ENCODE measurements at regions not wholly inside any gene's neighbourhood (a gene's known extent, or its start where the extent isn't known, plus 50 kb on each side); places are given as distances from the start of the nearest gene placed in this dataset.

GRCh38 chr18:40841467-40841866 lies 1113.6 kb upstream of the PIK3C3 start:
- intact Hi-C loops (cut with micrococcal nuclease; ENCODE audit: unreplicated experiment): no loop called here

GRCh38 chr18:40841063-40841462 lies 1114.0 kb upstream of the PIK3C3 start:
- peaks cover 3% of the 10 kb centered on the region for H3K27me3 Mint-ChIP-seq (ENCODE audit: insufficient read depth, unreplicated experiment)
- Histone ChIP-seq H3K27me3 (replicated peaks; ENCODE audit: control insufficient read depth, insufficient read depth, low read length) (no peaks in the 10 kb centered on the region), H3K4me1 (no peaks in the 10 kb centered on the region), H3K9me3 (no peaks in the 10 kb centered on the region), H3K4me3 (ENCODE audit: low read depth, low read length) (no peak overlapping the region), H3K36me3 (ENCODE audit: control insufficient read depth, insufficient read depth, low read length) (no peaks in the 10 kb centered on the region)
- CTCF ChIA-PET: no interaction called here
- no peaks in the 10 kb centered on the region for H3K36me3 Mint-ChIP-seq (ENCODE audit: insufficient read depth, unreplicated experiment)
- no peak for TF ChIP-seq CTCF (IDR thresholded peaks at IDR 0.05; ENCODE audit: insufficient read depth in 1 of 2, low read depth in 1 of 2, low read length in 1 of 2, severe bottlenecking in 1 of 2, unreplicated experiment in 1 of 2)
- no peak overlapping the region for H3K4me3 Mint-ChIP-seq (ENCODE audit: unreplicated experiment)
- POLR2A ChIA-PET: no interaction called here
- H3K9me3 Mint-ChIP-seq (ENCODE audit: unreplicated experiment): no peaks in the 10 kb centered on the region
- BruUV-seq (replicated peaks): no TSS peak
- no peak for DNase-seq
- intact Hi-C loops (cut with micrococcal nuclease; ENCODE audit: unreplicated experiment): no loop called here
- H3K27ac Mint-ChIP-seq (ENCODE audit: unreplicated experiment): no peak overlapping the region
- no peaks in the 10 kb centered on the region for H3K4me1 Mint-ChIP-seq (ENCODE audit: low read depth, unreplicated experiment)

More at GRCh38 chr18:40841467-40841866, 1113.6 kb upstream of the PIK3C3 start:
- H3K9me3 ChIP-seq: no peaks in the 10 kb centered on the region
- no TSS peak for BruUV-seq (replicated peaks)
- CTCF ChIA-PET: no interaction called here
- no peaks in the 10 kb centered on the region for H3K27me3 ChIP-seq (replicated peaks; ENCODE audit: control insufficient read depth, insufficient read depth, low read length)
- POLR2A ChIA-PET: no interaction called here
- Mint-ChIP-seq H3K9me3 (ENCODE audit: unreplicated experiment) (no peaks in the 10 kb centered on the region), H3K4me3 (ENCODE audit: unreplicated experiment) (no peak overlapping the region), H3K27me3 (ENCODE audit: insufficient read depth, unreplicated experiment) (peaks cover 3% of the 10 kb centered on the region), H3K4me1 (ENCODE audit: low read depth, unreplicated experiment) (no peaks in the 10 kb centered on the region), H3K36me3 (ENCODE audit: insufficient read depth, unreplicated experiment) (no peaks in the 10 kb centered on the region), H3K27ac (ENCODE audit: unreplicated experiment) (no peak overlapping the region)
- H3K4me3 ChIP-seq (ENCODE audit: low read depth, low read length): no peak overlapping the region
- no peak for TF ChIP-seq CTCF (IDR thresholded peaks at IDR 0.05; ENCODE audit: insufficient read depth in 1 of 2, low read depth in 1 of 2, low read length in 1 of 2, severe bottlenecking in 1 of 2, unreplicated experiment in 1 of 2)
- DNase-seq: no peak
- no peaks in the 10 kb centered on the region for H3K4me1 ChIP-seq
- no peaks in the 10 kb centered on the region for H3K36me3 ChIP-seq (ENCODE audit: control insufficient read depth, insufficient read depth, low read length)

GRCh38 chr18:40832362-40832761 lies 1122.7 kb upstream of the PIK3C3 start:
- intact Hi-C loops (cut with micrococcal nuclease; ENCODE audit: unreplicated experiment): no loop called here
- no peaks in the 10 kb centered on the region for H3K9me3 Mint-ChIP-seq (ENCODE audit: unreplicated experiment)
- CTCF ChIA-PET: no interaction called here
- no peaks in the 10 kb centered on the region for H3K27me3 Mint-ChIP-seq (ENCODE audit: insufficient read depth, unreplicated experiment)
- DNase-seq: no peak
- no peak overlapping the region for H3K27ac Mint-ChIP-seq (ENCODE audit: unreplicated experiment)
- H3K4me3 Mint-ChIP-seq (ENCODE audit: unreplicated experiment): no peak overlapping the region
- BruUV-seq (replicated peaks): no TSS peak
- Histone ChIP-seq H3K4me3 (ENCODE audit: low read depth, low read length) (no peak overlapping the region), H3K27me3 (replicated peaks; ENCODE audit: control insufficient read depth, insufficient read depth, low read length) (no peaks in the 10 kb centered on the region), H3K36me3 (ENCODE audit: control insufficient read depth, insufficient read depth, low read length) (no peaks in the 10 kb centered on the region), H3K4me1 (no peaks in the 10 kb centered on the region), H3K9me3 (no peaks in the 10 kb centered on the region)
- no peak for TF ChIP-seq CTCF (IDR thresholded peaks at IDR 0.05; ENCODE audit: insufficient read depth in 1 of 2, low read depth in 1 of 2, low read length in 1 of 2, severe bottlenecking in 1 of 2, unreplicated experiment in 1 of 2)
- POLR2A ChIA-PET: no interaction called here
- no peaks in the 10 kb centered on the region for H3K36me3 Mint-ChIP-seq (ENCODE audit: insufficient read depth, unreplicated experiment)
- no peaks in the 10 kb centered on the region for H3K4me1 Mint-ChIP-seq (ENCODE audit: low read depth, unreplicated experiment)

Measured in Caco-2 (cell line).